SK-N-SH treated with all-trans-retinoic acid at 6 μM for 48 hours (cell line): ENCODE measurements at regions not wholly inside any gene's neighbourhood (a gene's known extent, or its start where the extent isn't known, plus 50 kb on each side); places are given as distances from the start of the nearest gene placed in this dataset.

Source experiments
- ATAC-seq: fragments of 200-7000 bp; cut with Tn5 transposase; 3 replicates; pipeline ENCODE4 v1.9.1; 2020; ENCODE audit warnings: mild to moderate bottlenecking, moderate library complexity
- ARNTL ChIP-seq: fragments of 450-650 bp; formaldehyde crosslinking; IDR thresholded peaks from 2 replicates; pipeline ENCODE4 v1.5.0; 2020; ENCODE audit warnings: low read depth, mild to moderate bottlenecking, moderate library complexity, borderline replicate concordance
- BACH2 ChIP-seq: fragments of 250-450 bp; sonication (Bioruptor Pico); IDR thresholded peaks from 2 replicates; pipeline ENCODE4 v1.9.0; 2021; ENCODE audit warnings: mild to moderate bottlenecking, borderline replicate concordance
- CSDC2 ChIP-seq: fragments of 250-450 bp; sonication (Bioruptor Pico); IDR thresholded peaks from 2 replicates; pipeline ENCODE4 v1.5.0; 2020; ENCODE audit warnings: mild to moderate bottlenecking, moderate library complexity
- ESRRG ChIP-seq: fragments of 250-450 bp; sonication (Bioruptor Pico); IDR thresholded peaks from 2 replicates; pipeline ENCODE4 v1.6.1; 2021; ENCODE audit warnings: mild to moderate bottlenecking
- GLIS3 ChIP-seq: fragments of 250-450 bp; sonication (Bioruptor Pico); IDR thresholded peaks from 2 replicates; pipeline ENCODE4 v1.5.0; 2020; ENCODE audit warnings: mild to moderate bottlenecking, moderate library complexity
- ISL1 ChIP-seq: fragments of 250-450 bp; sonication (Bioruptor Pico); IDR thresholded peaks from 2 replicates; pipeline ENCODE4 v2.1.2; 2022; ENCODE audit warnings: mild to moderate bottlenecking, moderate library complexity
- PATZ1 ChIP-seq: fragments of 250-450 bp; sonication (Bioruptor Pico); IDR thresholded peaks from 2 replicates; pipeline ENCODE4 v1.8.0; 2020; ENCODE audit warnings: mild to moderate bottlenecking, moderate library complexity, borderline replicate concordance
- PPARA ChIP-seq: fragments of 250-450 bp; sonication (Bioruptor Pico); IDR thresholded peaks from 2 replicates; pipeline ENCODE4 v1.5.0; 2020; ENCODE audit warnings: mild to moderate bottlenecking, borderline replicate concordance
- RARB ChIP-seq: fragments of 250-450 bp; sonication (Bioruptor Pico); IDR thresholded peaks from 2 replicates; pipeline ENCODE4 v1.8.0; 2021; ENCODE audit warnings: mild to moderate bottlenecking, moderate library complexity
- SNAI2 ChIP-seq: fragments of 250-450 bp; sonication (Bioruptor Pico); IDR thresholded peaks from 2 replicates; pipeline ENCODE4 v1.5.0; 2020; ENCODE audit warnings: mild to moderate bottlenecking, moderate library complexity
- TCF4 ChIP-seq: fragments of 250-450 bp; sonication (Bioruptor Pico); IDR thresholded peaks from 2 replicates; pipeline ENCODE4 v1.8.0; 2021; ENCODE audit warnings: mild to moderate bottlenecking, moderate library complexity, borderline replicate concordance
- TOX ChIP-seq: fragments of 250-450 bp; sonication (Bioruptor Pico); IDR thresholded peaks from 2 replicates; pipeline ENCODE4 v1.8.0; 2021; ENCODE audit warnings: mild to moderate bottlenecking, moderate library complexity, borderline replicate concordance
- TSHZ2 ChIP-seq: fragments of 250-450 bp; sonication (Bioruptor Pico); IDR thresholded peaks from 2 replicates; pipeline ENCODE4 v1.5.0; 2020; ENCODE audit warnings: mild to moderate bottlenecking, moderate library complexity
- ZC3H10 ChIP-seq: fragments of 250-450 bp; sonication (Bioruptor Pico); IDR thresholded peaks from 2 replicates; pipeline ENCODE4 v1.5.1; 2021; ENCODE audit warnings: mild to moderate bottlenecking, moderate library complexity
- ZFP3 ChIP-seq: fragments of 250-450 bp; sonication (Bioruptor Pico); IDR thresholded peaks from 2 replicates; pipeline ENCODE4 v1.5.0; 2020; ENCODE audit warnings: mild to moderate bottlenecking, moderate library complexity
- ZFP30 ChIP-seq: fragments of 450-650 bp; formaldehyde crosslinking; IDR thresholded peaks from 2 replicates; pipeline ENCODE4 v1.5.0; 2022; ENCODE audit warnings: mild to moderate bottlenecking, moderate library complexity
- ZNF565 ChIP-seq: fragments of 450-650 bp; formaldehyde crosslinking; conservative IDR thresholded peaks from 2 replicates; pipeline ENCODE4 v1.5.0; 2020; ENCODE audit warnings: low read depth, mild to moderate bottlenecking, moderate library complexity
- ZNF70 ChIP-seq: fragments of 450-650 bp; formaldehyde crosslinking; IDR thresholded peaks from 2 replicates; pipeline ENCODE4 v1.5.0; 2020; ENCODE audit warnings: mild to moderate bottlenecking, moderate library complexity
- ZNF8 ChIP-seq: fragments of 450-650 bp; formaldehyde crosslinking; IDR thresholded peaks from 2 replicates; pipeline ENCODE4 v1.5.0; 2020; ENCODE audit warnings: mild to moderate bottlenecking, moderate library complexity
- TF ChIP-seq, protein P1 (sequence below): fragments of 250-450 bp; sonication (Bioruptor Pico); IDR thresholded peaks from 2 replicates; pipeline ENCODE4 v1.5.1; 2021; ENCODE audit warnings: mild to moderate bottlenecking, moderate library complexity
- TF ChIP-seq, protein P2 (sequence below): fragments of 250-450 bp; sonication (Bioruptor Pico); IDR thresholded peaks from 2 replicates; pipeline ENCODE4 v1.5.1; 2020; ENCODE audit warnings: low read depth, mild to moderate bottlenecking, moderate library complexity
- TF ChIP-seq, protein P3 (sequence below): fragments of 250-450 bp; sonication (Bioruptor Pico); IDR thresholded peaks from 2 replicates; pipeline ENCODE4 v1.8.0; 2021; ENCODE audit warnings: low read depth, mild to moderate bottlenecking, moderate library complexity, borderline replicate concordance

DNA sequence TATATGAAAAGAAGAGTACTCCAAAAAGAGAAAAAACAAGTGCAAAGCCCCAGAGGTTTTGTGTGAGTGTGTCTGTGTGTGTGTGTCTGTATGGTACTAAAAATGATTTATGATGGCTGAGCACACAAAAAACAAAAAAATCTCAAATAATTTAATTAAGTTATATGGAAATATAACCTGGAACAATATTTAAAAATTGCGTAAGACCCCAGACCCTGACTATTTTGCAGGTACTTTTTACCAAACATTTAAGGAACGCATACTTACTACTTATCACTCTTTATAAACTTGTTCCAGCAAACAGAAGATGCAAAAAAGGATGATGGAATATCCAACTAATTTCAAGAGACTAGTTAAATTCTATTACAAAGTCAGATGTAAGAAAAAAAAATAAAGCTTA is 317.4 kb upstream of the KCNH7 start:
- ATAC-seq = no peak
- TF ChIP-seq, protein P1, sequence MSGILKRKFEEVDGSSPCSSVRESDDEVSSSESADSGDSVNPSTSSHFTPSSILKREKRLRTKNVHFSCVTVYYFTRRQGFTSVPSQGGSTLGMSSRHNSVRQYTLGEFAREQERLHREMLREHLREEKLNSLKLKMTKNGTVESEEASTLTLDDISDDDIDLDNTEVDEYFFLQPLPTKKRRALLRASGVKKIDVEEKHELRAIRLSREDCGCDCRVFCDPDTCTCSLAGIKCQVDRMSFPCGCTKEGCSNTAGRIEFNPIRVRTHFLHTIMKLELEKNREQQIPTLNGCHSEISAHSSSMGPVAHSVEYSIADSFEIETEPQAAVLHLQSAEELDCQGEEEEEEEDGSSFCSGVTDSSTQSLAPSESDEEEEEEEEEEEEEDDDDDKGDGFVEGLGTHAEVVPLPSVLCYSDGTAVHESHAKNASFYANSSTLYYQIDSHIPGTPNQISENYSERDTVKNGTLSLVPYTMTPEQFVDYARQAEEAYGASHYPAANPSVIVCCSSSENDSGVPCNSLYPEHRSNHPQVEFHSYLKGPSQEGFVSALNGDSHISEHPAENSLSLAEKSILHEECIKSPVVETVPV (CRISPR knock-in tag) = no peak
- no peak for TF ChIP-seq ZNF70 (CRISPR knock-in tag)
- no peak for TF ChIP-seq TCF4 (CRISPR knock-in tag)
- TF ChIP-seq TOX = no peak
- TF ChIP-seq BACH2 (CRISPR knock-in tag) = no peak
- no peak for TF ChIP-seq ZFP3 (CRISPR knock-in tag)
- no peak for TF ChIP-seq RARB (CRISPR knock-in tag)
- no peak for TF ChIP-seq TSHZ2 (CRISPR knock-in tag)
- TF ChIP-seq, protein P2, sequence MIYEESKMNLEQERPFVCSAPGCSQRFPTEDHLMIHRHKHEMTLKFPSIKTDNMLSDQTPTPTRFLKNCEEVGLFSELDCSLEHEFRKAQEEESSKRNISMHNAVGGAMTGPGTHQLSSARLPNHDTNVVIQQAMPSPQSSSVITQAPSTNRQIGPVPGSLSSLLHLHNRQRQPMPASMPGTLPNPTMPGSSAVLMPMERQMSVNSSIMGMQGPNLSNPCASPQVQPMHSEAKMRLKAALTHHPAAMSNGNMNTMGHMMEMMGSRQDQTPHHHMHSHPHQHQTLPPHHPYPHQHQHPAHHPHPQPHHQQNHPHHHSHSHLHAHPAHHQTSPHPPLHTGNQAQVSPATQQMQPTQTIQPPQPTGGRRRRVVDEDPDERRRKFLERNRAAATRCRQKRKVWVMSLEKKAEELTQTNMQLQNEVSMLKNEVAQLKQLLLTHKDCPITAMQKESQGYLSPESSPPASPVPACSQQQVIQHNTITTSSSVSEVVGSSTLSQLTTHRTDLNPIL (CRISPR knock-in tag) = no peak
- no peak for TF ChIP-seq ZC3H10
- no peak for TF ChIP-seq ZNF565 (CRISPR knock-in tag)
- no peak for TF ChIP-seq SNAI2 (CRISPR knock-in tag)
- no peak for TF ChIP-seq PPARA
- no peak for TF ChIP-seq GLIS3
- TF ChIP-seq ARNTL = no peak

DNA sequence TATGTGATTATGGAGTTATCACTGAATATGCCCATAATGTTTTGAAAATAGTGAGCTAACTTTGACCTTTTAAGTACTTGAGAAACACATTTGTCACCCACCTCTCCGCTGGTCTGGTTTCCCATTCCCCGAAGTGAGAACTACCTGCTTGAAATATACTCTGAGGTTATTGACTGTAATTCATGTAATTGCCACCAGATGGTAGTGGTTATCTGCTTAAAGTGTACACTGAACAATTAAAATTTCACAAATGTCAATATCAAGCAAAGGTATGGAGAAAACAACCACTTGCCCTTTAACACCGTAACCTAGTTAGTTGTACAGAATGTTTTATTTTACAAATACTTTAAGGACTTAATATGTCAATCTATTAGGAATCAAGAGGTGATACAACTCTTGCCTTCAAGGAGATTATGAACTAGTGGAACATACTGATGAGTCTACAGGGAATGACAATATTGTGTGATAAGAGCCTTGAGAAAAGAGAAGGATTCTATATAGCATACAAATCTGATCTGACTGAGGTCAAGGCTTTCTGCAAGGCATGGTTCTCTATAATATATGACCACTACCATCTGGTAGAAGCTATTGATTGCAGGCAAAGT is 316.8 kb upstream of the KCNH7 start:
- ATAC-seq = peak; percentile 77
- TF ChIP-seq, protein P1 (CRISPR knock-in tag) = no peak
- TF ChIP-seq ZC3H10 (no peak), SNAI2 (CRISPR knock-in tag) (no peak), RARB (CRISPR knock-in tag) (no peak), ISL1 (CRISPR knock-in tag) (no peak), ESRRG (CRISPR knock-in tag) (no peak), ZFP30 (CRISPR knock-in tag) (no peak), TCF4 (CRISPR knock-in tag) (no peak), CSDC2 (CRISPR knock-in tag) (no peak), PPARA (no peak), ZNF8 (CRISPR knock-in tag) (no peak), ZFP3 (CRISPR knock-in tag) (no peak), ZNF70 (CRISPR knock-in tag) (no peak), PATZ1 (CRISPR knock-in tag) (no peak), GLIS3 (no peak), TOX (no peak), ARNTL (no peak), ZNF565 (CRISPR knock-in tag) (no peak)
- TF ChIP-seq, protein P3, sequence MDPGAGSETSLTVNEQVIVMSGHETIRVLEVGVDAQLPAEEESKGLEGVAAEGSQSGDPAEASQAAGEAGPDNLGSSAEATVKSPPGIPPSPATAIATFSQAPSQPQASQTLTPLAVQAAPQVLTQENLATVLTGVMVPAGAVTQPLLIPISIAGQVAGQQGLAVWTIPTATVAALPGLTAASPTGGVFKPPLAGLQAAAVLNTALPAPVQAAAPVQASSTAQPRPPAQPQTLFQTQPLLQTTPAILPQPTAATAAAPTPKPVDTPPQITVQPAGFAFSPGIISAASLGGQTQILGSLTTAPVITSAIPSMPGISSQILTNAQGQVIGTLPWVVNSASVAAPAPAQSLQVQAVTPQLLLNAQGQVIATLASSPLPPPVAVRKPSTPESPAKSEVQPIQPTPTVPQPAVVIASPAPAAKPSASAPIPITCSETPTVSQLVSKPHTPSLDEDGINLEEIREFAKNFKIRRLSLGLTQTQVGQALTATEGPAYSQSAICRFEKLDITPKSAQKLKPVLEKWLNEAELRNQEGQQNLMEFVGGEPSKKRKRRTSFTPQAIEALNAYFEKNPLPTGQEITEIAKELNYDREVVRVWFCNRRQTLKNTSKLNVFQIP (CRISPR knock-in tag) = no peak
- TF ChIP-seq, protein P2 (CRISPR knock-in tag) = no peak
